ENCODE measurements at regions not wholly inside any gene's neighbourhood (a gene's known extent, or its start where the extent isn't known, plus 50 kb on each side); places are given as distances from the start of the nearest gene placed in this dataset.
"Not testable (repeated sequence)": the region's sequence is repeated elsewhere in the genome, so short reads cannot be mapped to it uniquely, and the experiment has no call there.

GRCh38 chr7:55740053-55740452 is 122.5 kb downstream of the SEPTIN14 start:
- TF ChIP-seq RBAK (CRISPR knock-in tag; IDR thresholded peaks at IDR 0.05); RFX5 (IDR thresholded peaks at IDR 0.05; ENCODE audit: low read depth, low read length); ZBTB21 (CRISPR knock-in tag; IDR thresholded peaks at IDR 0.05); ATF2 (CRISPR knock-in tag; IDR thresholded peaks at IDR 0.05); EP300 (IDR thresholded peaks at IDR 0.05; ENCODE audit: low read depth in 2 of 2, low read length in 2 of 2); EP300 (CRISPR knock-in tag; IDR thresholded peaks at IDR 0.05; ENCODE audit: borderline replicate concordance); SP5 (CRISPR knock-in tag; IDR thresholded peaks at IDR 0.05; ENCODE audit: borderline replicate concordance, low read depth); HCFC1 (IDR thresholded peaks at IDR 0.05; ENCODE audit: low read depth, low read length): not testable (repeated sequence)
- TF ChIP-seq CTCF (CRISPR knock-in tag; IDR thresholded peaks at IDR 0.05) = peak; percentile 18; the same call in 1 of the 2 replicates
